Tibial nerve (tissue), 3 donors: ENCODE measurements at regions not wholly inside any gene's neighbourhood (a gene's known extent, or its start where the extent isn't known, plus 50 kb on each side); places are given as distances from the start of the nearest gene placed in this dataset.

Source experiments
- CTCF ChIP-seq, 5 experiments: fragments of 200-600 bp in 3 of 5; fragments of 450-650 bp in 2 of 5; sonication (generic) in 3 of 5; IDR thresholded peaks; one replicate each; pipeline ENCODE4 v1.5.1; 2016 to 2019; ENCODE audit warnings: antibody characterized with exemption in 5 of 5, mild to moderate bottlenecking in 3 of 5, moderate library complexity in 2 of 5
- POLR2A ChIP-seq, 2 donors: fragments of 450-650 bp; IDR thresholded peaks; one replicate each; pipeline ENCODE4 v1.6.1; 2017; ENCODE audit warnings: antibody characterized with exemption in 2 of 2, mild to moderate bottlenecking in 2 of 2, moderate library complexity in 2 of 2

GRCh38 chr1:220353229-220354012, 81.2 kb upstream of the RAB3GAP2 start:
- no peak for TF ChIP-seq CTCF (IDR thresholded peaks at IDR 0.05)
- TF ChIP-seq POLR2A (IDR thresholded peaks at IDR 0.05), result no peak
